Left renal cortex interstitium (tissue), 4 donors: ENCODE measurements at regions not wholly inside any gene's neighbourhood (a gene's known extent, or its start where the extent isn't known, plus 50 kb on each side); places are given as distances from the start of the nearest gene placed in this dataset.
A peak's percentile ranks its signal among the peaks of the same experiment; 100 is the strongest.
"Not testable (repeated sequence)": the region's sequence is repeated elsewhere in the genome, so short reads cannot be mapped to it uniquely, and the experiment has no call there.

Experiments used
- DNase-seq, 4 donors: peaks; one replicate each; pipeline ENCODE4 v3.0.0-alpha.2; 2013; ENCODE audit warnings: low read depth in 4 of 4, low spot score in 2 of 4, missing footprints in 1 of 4

GRCh38 chrX:128805236-128805635 lies 718.1 kb downstream of the SMARCA1 start:
- no peak for DNase-seq

GRCh38 chrX:128804828-128805227 lies 718.5 kb downstream of the SMARCA1 start:
- DNase-seq = no peak

- DNase-seq = no peak
Observed at GRCh38 chrX:128800138-128800537, 723.2 kb downstream of the SMARCA1 start.

GRCh38 chrX:128783139-128783538 lies 730.9 kb upstream of the ACTRT1 start:
- DNase-seq = not testable (repeated sequence)

- DNase-seq = peak in 1 of 4 donors; percentile 7
Observed at GRCh38 chrX:128781506-128781905, 729.3 kb upstream of the ACTRT1 start.

- DNase-seq = no peak
Observed at GRCh38 chrX:128780934-128781333, 728.7 kb upstream of the ACTRT1 start.

- DNase-seq = no peak
Observed at GRCh38 chrX:128769495-128769894, 717.3 kb upstream of the ACTRT1 start.

GRCh38 chrX:128759745-128760144 lies 707.5 kb upstream of the ACTRT1 start:
- DNase-seq = no peak

GRCh38 chrX:128759177-128759576 lies 707.0 kb upstream of the ACTRT1 start:
- no peak for DNase-seq

GRCh38 chrX:128754130-128754529 lies 701.9 kb upstream of the ACTRT1 start:
- DNase-seq = no peak

GRCh38 chrX:128739539-128739938 lies 687.3 kb upstream of the ACTRT1 start:
- DNase-seq = no peak

GRCh38 chrX:128728943-128729342 lies 676.7 kb upstream of the ACTRT1 start:
- no peak for DNase-seq

GRCh38 chrX:128717635-128718578 lies 665.7 kb upstream of the ACTRT1 start:
- DNase-seq = no peak

- DNase-seq = no peak
Observed at GRCh38 chrX:128714425-128714824, 662.2 kb upstream of the ACTRT1 start.

- DNase-seq = no peak
Observed at GRCh38 chrX:128699716-128700285, 647.6 kb upstream of the ACTRT1 start.

- no peak for DNase-seq
Observed at GRCh38 chrX:128698573-128699181, 646.5 kb upstream of the ACTRT1 start.

GRCh38 chrX:128691872-128692271 lies 639.7 kb upstream of the ACTRT1 start:
- DNase-seq = no peak

GRCh38 chrX:128685387-128685786 lies 633.2 kb upstream of the ACTRT1 start:
- no peak for DNase-seq

- no peak for DNase-seq
Observed at GRCh38 chrX:128676651-128677050, 624.4 kb upstream of the ACTRT1 start.

- DNase-seq = not testable (repeated sequence)
Observed at GRCh38 chrX:128674326-128675086, 622.3 kb upstream of the ACTRT1 start.

- DNase-seq = no peak
Observed at GRCh38 chrX:128664211-128664610, 612.0 kb upstream of the ACTRT1 start.
